SK-N-SH treated with all-trans-retinoic acid at 6 μM for 48 hours (cell line): ENCODE measurements at regions not wholly inside any gene's neighbourhood (a gene's known extent, or its start where the extent isn't known, plus 50 kb on each side); places are given as distances from the start of the nearest gene placed in this dataset.

Source experiments
- ATAC-seq: fragments of 200-7000 bp; cut with Tn5 transposase; 3 replicates; pipeline ENCODE4 v1.9.1; 2020; ENCODE audit warnings: mild to moderate bottlenecking, moderate library complexity
- ARNTL ChIP-seq: fragments of 450-650 bp; formaldehyde crosslinking; IDR thresholded peaks from 2 replicates; pipeline ENCODE4 v1.5.0; 2020; ENCODE audit warnings: low read depth, mild to moderate bottlenecking, moderate library complexity, borderline replicate concordance
- BACH2 ChIP-seq: fragments of 250-450 bp; sonication (Bioruptor Pico); IDR thresholded peaks from 2 replicates; pipeline ENCODE4 v1.9.0; 2021; ENCODE audit warnings: mild to moderate bottlenecking, borderline replicate concordance
- CREB5 ChIP-seq: fragments of 250-450 bp; sonication (Bioruptor Pico); IDR thresholded peaks from 2 replicates; pipeline ENCODE4 v1.5.1; 2020; ENCODE audit warnings: low read depth, mild to moderate bottlenecking, moderate library complexity
- CSDC2 ChIP-seq: fragments of 250-450 bp; sonication (Bioruptor Pico); IDR thresholded peaks from 2 replicates; pipeline ENCODE4 v1.5.0; 2020; ENCODE audit warnings: mild to moderate bottlenecking, moderate library complexity
- ESRRG ChIP-seq: fragments of 250-450 bp; sonication (Bioruptor Pico); IDR thresholded peaks from 2 replicates; pipeline ENCODE4 v1.6.1; 2021; ENCODE audit warnings: mild to moderate bottlenecking
- GLIS3 ChIP-seq: fragments of 250-450 bp; sonication (Bioruptor Pico); IDR thresholded peaks from 2 replicates; pipeline ENCODE4 v1.5.0; 2020; ENCODE audit warnings: mild to moderate bottlenecking, moderate library complexity
- ISL1 ChIP-seq: fragments of 250-450 bp; sonication (Bioruptor Pico); IDR thresholded peaks from 2 replicates; pipeline ENCODE4 v2.1.2; 2022; ENCODE audit warnings: mild to moderate bottlenecking, moderate library complexity
- OSR1 ChIP-seq: fragments of 250-450 bp; sonication (Bioruptor Pico); IDR thresholded peaks from 2 replicates; pipeline ENCODE4 v1.8.0; 2022; ENCODE audit warnings: moderate library complexity, mild to moderate bottlenecking, inconsistent platforms
- PATZ1 ChIP-seq: fragments of 250-450 bp; sonication (Bioruptor Pico); IDR thresholded peaks from 2 replicates; pipeline ENCODE4 v1.8.0; 2020; ENCODE audit warnings: mild to moderate bottlenecking, moderate library complexity, borderline replicate concordance
- POU6F1 ChIP-seq: fragments of 250-450 bp; sonication (Bioruptor Pico); IDR thresholded peaks from 2 replicates; pipeline ENCODE4 v1.8.0; 2021; ENCODE audit warnings: low read depth, mild to moderate bottlenecking, moderate library complexity, borderline replicate concordance
- PPARA ChIP-seq: fragments of 250-450 bp; sonication (Bioruptor Pico); IDR thresholded peaks from 2 replicates; pipeline ENCODE4 v1.5.0; 2020; ENCODE audit warnings: mild to moderate bottlenecking, borderline replicate concordance
- RARB ChIP-seq: fragments of 250-450 bp; sonication (Bioruptor Pico); IDR thresholded peaks from 2 replicates; pipeline ENCODE4 v1.8.0; 2021; ENCODE audit warnings: mild to moderate bottlenecking, moderate library complexity
- SNAI2 ChIP-seq: fragments of 250-450 bp; sonication (Bioruptor Pico); IDR thresholded peaks from 2 replicates; pipeline ENCODE4 v1.5.0; 2020; ENCODE audit warnings: mild to moderate bottlenecking, moderate library complexity
- TCF4 ChIP-seq: fragments of 250-450 bp; sonication (Bioruptor Pico); IDR thresholded peaks from 2 replicates; pipeline ENCODE4 v1.8.0; 2021; ENCODE audit warnings: mild to moderate bottlenecking, moderate library complexity, borderline replicate concordance
- TOX ChIP-seq: fragments of 250-450 bp; sonication (Bioruptor Pico); IDR thresholded peaks from 2 replicates; pipeline ENCODE4 v1.8.0; 2021; ENCODE audit warnings: mild to moderate bottlenecking, moderate library complexity, borderline replicate concordance
- TSHZ2 ChIP-seq: fragments of 250-450 bp; sonication (Bioruptor Pico); IDR thresholded peaks from 2 replicates; pipeline ENCODE4 v1.5.0; 2020; ENCODE audit warnings: mild to moderate bottlenecking, moderate library complexity
- ZC3H10 ChIP-seq: fragments of 250-450 bp; sonication (Bioruptor Pico); IDR thresholded peaks from 2 replicates; pipeline ENCODE4 v1.5.1; 2021; ENCODE audit warnings: mild to moderate bottlenecking, moderate library complexity
- ZFP3 ChIP-seq: fragments of 250-450 bp; sonication (Bioruptor Pico); IDR thresholded peaks from 2 replicates; pipeline ENCODE4 v1.5.0; 2020; ENCODE audit warnings: mild to moderate bottlenecking, moderate library complexity
- ZFP30 ChIP-seq: fragments of 450-650 bp; formaldehyde crosslinking; IDR thresholded peaks from 2 replicates; pipeline ENCODE4 v1.5.0; 2022; ENCODE audit warnings: mild to moderate bottlenecking, moderate library complexity
- ZNF565 ChIP-seq: fragments of 450-650 bp; formaldehyde crosslinking; conservative IDR thresholded peaks from 2 replicates; pipeline ENCODE4 v1.5.0; 2020; ENCODE audit warnings: low read depth, mild to moderate bottlenecking, moderate library complexity
- ZNF8 ChIP-seq: fragments of 450-650 bp; formaldehyde crosslinking; IDR thresholded peaks from 2 replicates; pipeline ENCODE4 v1.5.0; 2020; ENCODE audit warnings: mild to moderate bottlenecking, moderate library complexity

GRCh38 chr13:81473366-81473899, 1132.5 kb upstream of the SPRY2 start:
- TF ChIP-seq PATZ1: no peak
- no peak for TF ChIP-seq SNAI2
- TF ChIP-seq CSDC2 (CRISPR knock-in tag): no peak
- TF ChIP-seq ZC3H10: no peak
- TF ChIP-seq TOX (CRISPR knock-in tag): no peak
- TF ChIP-seq OSR1 (CRISPR knock-in tag): no peak
- ATAC-seq: no peak

- TF ChIP-seq ZFP30 (CRISPR knock-in tag): no peak
- no peak for TF ChIP-seq BACH2 (CRISPR knock-in tag)
- no peak for TF ChIP-seq PPARA (CRISPR knock-in tag)
- TF ChIP-seq TSHZ2 (CRISPR knock-in tag): no peak
- no peak for TF ChIP-seq ZNF565 (CRISPR knock-in tag)
- no peak for TF ChIP-seq SNAI2
- no peak for TF ChIP-seq ARNTL (CRISPR knock-in tag)
- no peak for TF ChIP-seq POU6F1 (CRISPR knock-in tag)
- TF ChIP-seq ZNF8 (CRISPR knock-in tag): no peak
- no peak for TF ChIP-seq OSR1 (CRISPR knock-in tag)
- no peak for TF ChIP-seq GLIS3 (CRISPR knock-in tag)
- no peak for TF ChIP-seq ZFP3 (CRISPR knock-in tag)
- no peak for ATAC-seq
Observed at GRCh38 chr13:81458170-81458569, 1117.2 kb upstream of the SPRY2 start.

- ATAC-seq: no peak
- TF ChIP-seq ARNTL (CRISPR knock-in tag): no peak
- no peak for TF ChIP-seq POU6F1 (CRISPR knock-in tag)
- TF ChIP-seq CREB5: no peak
- TF ChIP-seq ISL1 (CRISPR knock-in tag): no peak
- no peak for TF ChIP-seq ZFP30 (CRISPR knock-in tag)
- no peak for TF ChIP-seq ESRRG (CRISPR knock-in tag)
- TF ChIP-seq OSR1 (CRISPR knock-in tag): no peak
- TF ChIP-seq ZFP3 (CRISPR knock-in tag): no peak
- no peak for TF ChIP-seq ZNF8 (CRISPR knock-in tag)
- no peak for TF ChIP-seq CSDC2 (CRISPR knock-in tag)
- TF ChIP-seq TSHZ2 (CRISPR knock-in tag): no peak
- no peak for TF ChIP-seq SNAI2
- no peak for TF ChIP-seq ZNF565 (CRISPR knock-in tag)
- no peak for TF ChIP-seq PATZ1
- TF ChIP-seq RARB: no peak
- no peak for TF ChIP-seq ZC3H10
- TF ChIP-seq TCF4 (CRISPR knock-in tag): no peak
Observed at GRCh38 chr13:81446441-81446840, 1105.5 kb upstream of the SPRY2 start.
